NCI-H460 (cell line): ENCODE measurements at regions not wholly inside any gene's neighbourhood (a gene's known extent, or its start where the extent isn't known, plus 50 kb on each side); places are given as distances from the start of the nearest gene placed in this dataset.
"Not testable (repeated sequence)": the region's sequence is repeated elsewhere in the genome, so short reads cannot be mapped to it uniquely, and the experiment has no call there.

ENCODE experiments used
- DNase-seq: peaks from one replicate; pipeline ENCODE4 v3.0.0-alpha.2; 2016; ENCODE audit warnings: low read depth; ENCODE audit errors: extremely low read depth

DNA sequence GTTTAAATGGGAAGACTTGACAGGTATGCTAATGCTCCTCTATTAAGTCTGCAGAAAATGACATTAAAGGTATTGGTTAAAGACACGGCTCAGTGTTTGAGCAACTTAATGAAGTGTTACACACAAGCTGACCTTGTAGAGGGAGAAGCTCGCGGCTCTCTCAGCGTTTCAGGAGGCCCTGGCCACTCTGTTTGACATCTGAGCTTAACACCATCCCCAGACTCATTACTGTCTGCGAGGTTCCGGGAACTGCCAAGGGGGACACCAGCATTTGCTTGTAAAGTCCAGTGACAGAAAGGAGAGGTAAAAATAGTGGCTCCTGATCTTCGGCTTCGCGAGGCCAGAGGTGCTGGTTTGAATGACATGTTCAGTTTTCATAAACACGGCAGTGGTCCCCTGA is 540.7 kb upstream of the CADM1 start:
- no peak for DNase-seq

GRCh38 chr11:116044520-116044919 is 540.3 kb upstream of the CADM1 start:
- DNase-seq = no peak

DNA sequence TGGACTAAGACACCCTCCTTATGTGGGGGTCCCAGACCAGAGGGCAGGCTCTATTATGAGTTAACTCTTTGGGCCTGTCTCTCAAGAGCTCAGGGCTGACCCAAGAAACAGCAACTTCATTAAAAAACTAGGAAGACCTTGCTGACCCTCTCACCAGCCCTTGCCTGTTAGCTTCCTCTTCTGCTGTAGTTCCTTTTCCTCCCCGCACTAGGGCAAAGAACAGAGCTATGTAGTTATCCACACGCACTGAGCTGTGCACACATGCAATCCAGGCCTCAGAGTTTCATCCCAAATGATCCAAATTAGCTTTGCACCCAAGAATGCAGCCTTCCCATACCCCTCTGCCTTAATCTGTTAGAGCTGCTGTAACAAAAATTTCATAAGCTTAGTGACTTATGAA is 539.6 kb upstream of the CADM1 start:
- DNase-seq = no peak

DNA sequence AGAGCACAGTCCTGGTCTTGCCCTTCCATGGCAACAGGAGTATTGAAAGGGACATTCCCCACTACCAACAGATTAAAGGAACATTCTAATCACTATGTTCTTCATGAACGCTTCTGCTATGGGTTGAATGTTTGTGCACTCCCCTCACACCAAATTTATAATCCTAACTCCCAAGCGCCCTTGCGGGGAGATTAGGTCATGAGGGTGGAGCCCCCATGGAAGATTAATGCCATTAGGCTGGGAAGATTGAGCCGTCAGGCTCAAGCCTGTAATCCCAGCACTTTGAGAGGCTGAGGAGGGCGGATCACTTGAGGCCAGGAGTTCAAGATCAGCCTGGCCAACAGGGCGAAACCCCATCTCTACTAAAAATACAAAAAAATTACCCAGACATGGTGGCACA is 538.8 kb upstream of the CADM1 start:
- DNase-seq = not testable (repeated sequence)

DNA sequence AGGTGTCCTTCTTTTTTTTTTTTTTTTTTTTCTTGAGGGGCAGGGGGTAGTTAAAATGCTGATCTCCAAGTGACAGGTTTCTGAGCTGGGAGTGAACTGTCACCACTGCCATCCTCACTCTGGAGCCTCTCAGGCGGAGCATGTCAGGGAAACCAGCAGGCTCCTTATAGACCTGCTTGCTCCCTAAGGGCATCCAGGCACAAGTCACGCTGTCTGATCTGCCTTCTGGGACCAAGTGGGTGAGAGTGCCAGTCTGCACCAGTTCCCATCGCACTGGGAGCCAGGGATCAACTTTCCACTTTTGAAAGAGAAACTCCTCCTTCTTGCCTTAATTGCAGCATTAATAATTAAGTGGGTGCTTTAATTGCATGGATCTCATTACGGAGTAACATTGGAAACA is 537.9 kb upstream of the CADM1 start:
- no peak for DNase-seq

DNA sequence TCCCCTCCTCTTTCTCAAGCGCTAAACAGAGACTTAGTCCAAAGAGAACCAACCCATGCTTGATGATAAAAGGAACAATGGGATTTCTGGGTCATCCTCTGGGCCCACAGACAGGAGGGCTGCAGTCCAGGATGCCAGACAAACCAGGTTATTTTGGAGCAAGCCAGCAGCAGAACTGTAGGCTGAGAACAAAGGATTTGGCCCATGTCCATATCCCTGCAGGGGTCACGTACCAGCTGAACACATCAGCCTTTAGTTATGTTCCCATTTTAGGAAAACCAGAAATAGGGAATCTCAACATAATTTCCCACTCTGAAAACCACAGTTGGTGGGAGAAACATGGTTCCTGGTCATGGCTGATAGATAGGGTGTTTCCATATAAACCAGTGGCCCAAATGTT is 533.6 kb upstream of the CADM1 start:
- no peak for DNase-seq

- no peak for DNase-seq
Measured at GRCh38 chr11:116035977-116036376, 531.8 kb upstream of the CADM1 start.

DNA sequence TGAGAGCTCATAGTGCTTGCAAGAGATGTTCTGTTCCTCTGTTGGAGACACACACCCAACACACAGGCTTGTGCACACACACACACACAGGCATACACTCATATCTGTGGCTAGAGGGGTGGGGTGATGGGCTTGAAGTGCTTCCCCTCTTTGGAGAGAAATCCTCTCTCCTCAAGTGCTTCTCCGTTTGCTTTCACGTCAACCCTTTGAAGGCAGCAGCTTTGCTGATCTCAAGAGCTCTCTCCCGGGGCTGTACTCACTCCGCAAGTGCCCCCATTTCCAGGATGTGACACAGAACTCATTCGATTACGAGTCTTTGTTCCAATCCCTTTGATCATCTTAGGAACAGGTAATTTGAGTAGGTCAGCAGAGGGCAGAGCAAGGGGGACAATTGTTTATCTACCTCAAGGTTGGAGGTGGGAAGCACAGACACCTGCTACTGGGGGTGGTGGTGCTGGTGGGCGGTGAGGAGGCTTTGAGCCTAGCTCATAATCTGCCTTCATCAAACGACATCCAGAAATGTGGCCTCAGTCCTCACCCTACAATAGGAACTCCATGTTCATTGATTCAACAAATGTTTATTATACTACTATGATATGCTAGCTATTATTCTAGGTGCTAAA is 529.8 kb upstream of the CADM1 start:
- no peak for DNase-seq

DNA sequence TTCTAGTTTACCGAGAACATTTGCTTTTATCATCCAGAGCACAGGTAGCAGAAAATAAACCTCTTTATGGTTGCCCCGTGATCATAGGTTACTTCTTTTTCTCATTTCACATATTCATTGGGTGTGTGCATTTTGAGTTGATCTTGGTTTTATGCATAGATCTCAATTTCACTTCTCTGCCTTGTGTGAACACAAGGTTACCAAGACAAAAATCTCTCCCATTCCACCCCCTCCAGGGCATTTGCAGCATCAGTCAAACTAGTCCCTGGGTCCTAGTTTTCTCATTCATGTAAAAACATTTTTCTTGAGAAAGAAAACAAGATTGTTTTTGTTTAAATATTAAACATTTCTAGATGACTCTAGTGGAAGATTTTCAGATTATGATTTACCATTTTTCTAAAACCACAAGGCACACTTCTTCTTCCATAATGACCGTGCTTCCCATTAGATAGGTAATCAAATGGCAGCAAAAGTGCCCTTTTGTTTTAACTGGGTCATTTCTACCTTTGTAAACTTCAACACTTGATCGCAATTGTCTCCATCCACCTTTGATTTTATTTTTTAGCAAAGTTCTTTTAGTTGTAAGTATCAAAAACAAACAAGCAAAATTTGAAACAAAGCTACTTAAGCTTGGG is 526.6 kb upstream of the CADM1 start:
- DNase-seq = no peak

DNA sequence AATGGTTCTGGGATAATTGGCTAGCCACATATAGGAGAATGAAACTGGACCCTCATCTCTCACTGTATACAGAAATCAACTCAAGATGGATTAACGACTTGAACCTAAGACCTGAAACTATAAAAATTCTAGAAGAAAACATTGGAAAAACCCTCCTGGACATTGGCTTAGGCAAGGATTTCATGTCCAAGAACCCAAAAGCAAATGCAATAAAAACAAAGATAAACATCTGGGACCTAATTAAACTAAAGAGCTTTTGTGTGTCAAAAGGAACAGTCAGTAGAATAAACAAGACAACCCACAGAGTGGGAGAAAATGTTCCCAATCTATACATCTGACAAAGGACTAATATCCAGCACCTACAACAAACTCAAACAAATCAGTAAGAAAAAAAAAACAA is 524.3 kb upstream of the CADM1 start:
- DNase-seq = not testable (repeated sequence)

- no peak for DNase-seq
Measured at GRCh38 chr11:115999437-115999836, 495.2 kb upstream of the CADM1 start.

- DNase-seq = no peak
Measured at GRCh38 chr11:115996808-115997188, 492.6 kb upstream of the CADM1 start.

- no peak for DNase-seq
Measured at GRCh38 chr11:115996125-115996807, 492.1 kb upstream of the CADM1 start.

GRCh38 chr11:115993590-115993989 is 489.4 kb upstream of the CADM1 start:
- DNase-seq = no peak

DNA sequence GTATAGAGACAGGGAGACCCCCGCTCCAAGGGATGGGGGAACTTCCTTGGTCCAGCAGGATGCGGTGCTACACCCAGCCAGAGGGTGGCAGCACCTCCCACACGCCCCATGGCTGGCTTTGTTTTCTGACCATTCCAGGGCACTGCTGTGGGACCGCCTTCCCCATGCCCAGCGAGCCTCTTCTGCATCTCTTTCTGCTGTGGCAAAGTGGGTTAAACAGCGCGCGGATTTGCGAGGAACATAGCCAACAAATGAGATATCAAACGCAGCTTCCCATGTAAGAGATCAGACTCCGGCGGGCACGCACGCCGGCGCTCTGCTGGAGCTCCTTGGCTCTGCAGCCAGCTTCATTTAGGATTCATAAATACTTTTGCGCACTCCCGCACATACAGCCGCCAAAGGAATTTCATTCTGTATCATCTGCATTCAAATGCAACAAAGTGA is 485.8 kb upstream of the CADM1 start:
- DNase-seq = no peak

DNA sequence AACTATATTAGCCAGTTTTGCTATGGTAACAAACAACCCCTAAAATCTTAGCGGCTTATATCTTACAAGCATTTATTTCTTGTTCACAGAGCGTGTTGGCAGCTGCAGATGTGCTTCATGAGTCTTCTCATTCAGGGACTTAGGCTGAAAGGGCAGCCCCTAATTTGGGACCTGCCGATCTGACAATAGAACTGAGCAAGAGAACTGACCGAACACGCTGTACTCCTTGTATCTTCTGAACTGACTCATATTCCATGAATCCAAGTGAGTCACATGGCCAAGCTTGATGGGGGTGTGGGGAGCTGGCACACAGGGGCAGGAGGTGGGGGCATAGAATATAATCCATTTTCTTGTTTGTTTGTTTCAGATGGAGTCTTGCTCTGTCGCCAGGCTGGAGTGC is 481.7 kb upstream of the CADM1 start:
- DNase-seq = no peak

DNA sequence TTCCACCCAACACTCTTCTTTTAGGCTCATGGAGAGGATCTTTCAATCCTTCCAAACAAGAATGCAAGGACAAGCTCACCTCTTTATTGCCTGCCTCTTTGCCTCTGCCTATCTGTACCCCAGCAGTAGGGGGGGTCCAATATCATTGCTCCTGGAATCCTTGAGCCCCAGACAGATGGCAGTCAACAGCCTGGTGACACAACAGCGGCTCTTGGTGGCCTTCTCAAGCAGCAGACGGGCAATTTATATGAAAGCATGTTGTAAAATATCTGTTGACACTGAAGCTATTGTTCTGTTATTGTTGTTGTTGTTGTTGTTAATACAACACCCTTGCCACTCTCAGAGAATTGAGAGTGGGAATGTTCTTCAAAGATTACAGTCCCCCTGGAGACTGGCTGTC is 480.0 kb upstream of the CADM1 start:
- DNase-seq = no peak

GRCh38 chr11:115982666-115983065 is 478.5 kb upstream of the CADM1 start:
- no peak for DNase-seq

- no peak for DNase-seq
Measured at GRCh38 chr11:115981814-115982471, 477.7 kb upstream of the CADM1 start.

DNA sequence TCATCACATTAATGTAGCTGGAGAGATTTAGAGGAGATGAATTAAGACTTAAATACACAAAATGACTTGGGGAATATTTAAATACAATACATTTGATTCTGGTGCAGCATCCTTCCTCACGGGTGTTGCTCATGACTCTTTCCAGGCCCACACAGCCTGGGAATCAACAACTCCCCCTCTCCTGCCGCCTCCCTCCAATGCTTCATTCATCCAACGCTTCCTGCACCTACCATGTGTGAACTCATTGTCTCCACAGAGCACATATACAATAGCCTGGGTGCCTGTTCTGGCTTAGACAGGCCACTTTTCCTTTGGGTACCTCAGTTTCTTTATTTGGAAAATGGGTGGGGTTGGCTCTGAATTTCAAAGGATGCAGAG is 476.9 kb upstream of the CADM1 start:
- DNase-seq = no peak

GRCh38 chr11:115980337-115981103 is 476.3 kb upstream of the CADM1 start:
- no peak for DNase-seq
